Transverse colon (tissue), 4 donors: ENCODE measurements at regions not wholly inside any gene's neighbourhood (a gene's known extent, or its start where the extent isn't known, plus 50 kb on each side); places are given as distances from the start of the nearest gene placed in this dataset.

ENCODE experiments used
- DNase-seq: peaks from one replicate; pipeline ENCODE4 v3.0.0-alpha.2; 2019
- H3K27ac ChIP-seq, 4 donors: fragments of 200-600 bp; sonication (generic); 2 replicates each; pipeline ENCODE4 v1.5.1; 2016 to 2018; ENCODE audit warnings: inconsistent platforms in 4 of 4
- H3K27me3 ChIP-seq: fragments of 200-600 bp; sonication (generic); 2 replicates; pipeline ENCODE4 v1.5.1; 2017; ENCODE audit warnings: inconsistent platforms
- H3K36me3 ChIP-seq, 4 donors: fragments of 200-600 bp; sonication (generic); 2 replicates each; pipeline ENCODE4 v1.5.1; 2017 to 2019; ENCODE audit warnings: inconsistent platforms in 4 of 4
- H3K4me1 ChIP-seq, 4 donors: fragments of 200-600 bp; sonication (generic); 2 replicates each; pipeline ENCODE4 v1.5.1; 2017 to 2020; ENCODE audit warnings: inconsistent platforms in 4 of 4
- H3K4me3 ChIP-seq, 4 donors: fragments of 200-600 bp; sonication (generic); 1 replicate in 1 of 4; 2 replicates in 3 of 4; pipeline versions ENCODE4 v1.5.1 to v1.6.1; 2017 to 2019; ENCODE audit warnings: inconsistent platforms in 4 of 4
- H3K9me3 ChIP-seq, 2 donors: fragments of 200-600 bp; sonication (generic); 2 replicates each; pipeline ENCODE4 v1.5.1; 2017 to 2019; ENCODE audit warnings: inconsistent platforms in 2 of 2
- EP300 ChIP-seq: sonication (generic); formaldehyde crosslinking; IDR thresholded peaks from one replicate; pipeline ENCODE4 v1.6.1; 2017; ENCODE audit warnings: antibody characterized with exemption, low read depth
- POLR2A ChIP-seq: fragments of 450-650 bp; IDR thresholded peaks from one replicate; pipeline ENCODE4 v1.6.1; 2016; ENCODE audit warnings: antibody characterized with exemption, mild to moderate bottlenecking, moderate library complexity
- POLR2AphosphoS5 ChIP-seq, 3 donors: sonication (generic); formaldehyde crosslinking; IDR thresholded peaks; one replicate each; pipeline ENCODE4 v1.6.1; 2016; ENCODE audit warnings: antibody characterized with exemption in 3 of 3
- WGBS, 2 donors: methylation state at CpG; one replicate each; pipeline ENCODE4 v1.1.5; 2018; ENCODE audit warnings: low coverage in 1 of 2; 5-methylcytosine and 5-hydroxymethylcytosine counted together
- in situ Hi-C, 4 donors: fragments of 200-750 bp; cut with MboI; loops; one replicate each; pipeline versions ENCODE4 v1.15.0 to v1.15.1; 2017; ENCODE audit warnings: low sequenced_read_pairs in 3 of 4, low pct_ligation_motif_present in 1 of 4, low pct_unique_long_range_greater_than_20kb in 1 of 4
- intact Hi-C: fragments of 100-400 bp; cut with DNase I; formaldehyde crosslinking; loops from one replicate; pipeline ENCODE4 v1.15.1; 2023; ENCODE audit warnings: low total_unique reads
- TF ChIP-seq, protein P1 (sequence below), 5 experiments: fragments of 200-600 bp in 3 of 5; fragments of 450-650 bp in 2 of 5; sonication (generic) in 3 of 5; IDR thresholded peaks; 1 replicate in 2 of 5; 2 replicates in 3 of 5; pipeline ENCODE4 v1.5.1; 2016 to 2017; ENCODE audit warnings: antibody characterized with exemption in 5 of 5, inconsistent platforms in 3 of 5, mild to moderate bottlenecking in 2 of 5, moderate library complexity in 1 of 5

DNA sequence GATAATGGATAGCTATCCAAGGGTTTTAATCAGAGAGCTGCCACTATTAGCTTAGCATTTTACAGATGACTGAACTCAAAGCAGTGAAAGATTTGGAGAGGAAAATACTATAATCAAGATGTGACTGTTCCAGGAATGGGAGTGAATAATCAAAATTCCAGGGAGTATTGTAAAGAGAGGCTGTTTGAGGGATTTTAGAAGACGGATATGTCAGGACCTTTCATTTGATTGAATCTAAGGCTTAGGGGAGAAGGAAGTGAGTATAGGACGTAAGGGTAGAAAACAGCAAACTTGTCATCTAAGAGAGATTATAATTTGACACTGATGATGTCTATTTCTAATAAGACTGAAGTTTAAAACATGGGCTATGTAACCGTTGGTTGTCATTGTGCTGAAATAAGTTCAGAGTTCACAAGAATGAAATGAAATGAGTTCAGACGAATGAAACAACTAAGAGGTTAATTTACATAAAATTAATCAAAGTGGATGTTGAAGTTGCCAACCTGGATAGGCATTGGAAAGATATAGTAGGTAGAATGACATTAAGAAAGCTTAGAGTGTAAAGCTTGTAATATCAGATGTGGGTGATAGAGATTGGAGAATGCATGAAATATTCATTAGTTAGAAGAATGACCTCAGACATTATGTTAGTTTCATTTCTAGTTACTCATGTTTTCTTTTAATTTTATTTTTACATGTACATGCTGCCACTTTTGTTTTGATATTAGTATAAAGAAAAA lies 842.8 kb downstream of the SI start:
- no peak for TF ChIP-seq EP300
- TF ChIP-seq, protein P1, sequence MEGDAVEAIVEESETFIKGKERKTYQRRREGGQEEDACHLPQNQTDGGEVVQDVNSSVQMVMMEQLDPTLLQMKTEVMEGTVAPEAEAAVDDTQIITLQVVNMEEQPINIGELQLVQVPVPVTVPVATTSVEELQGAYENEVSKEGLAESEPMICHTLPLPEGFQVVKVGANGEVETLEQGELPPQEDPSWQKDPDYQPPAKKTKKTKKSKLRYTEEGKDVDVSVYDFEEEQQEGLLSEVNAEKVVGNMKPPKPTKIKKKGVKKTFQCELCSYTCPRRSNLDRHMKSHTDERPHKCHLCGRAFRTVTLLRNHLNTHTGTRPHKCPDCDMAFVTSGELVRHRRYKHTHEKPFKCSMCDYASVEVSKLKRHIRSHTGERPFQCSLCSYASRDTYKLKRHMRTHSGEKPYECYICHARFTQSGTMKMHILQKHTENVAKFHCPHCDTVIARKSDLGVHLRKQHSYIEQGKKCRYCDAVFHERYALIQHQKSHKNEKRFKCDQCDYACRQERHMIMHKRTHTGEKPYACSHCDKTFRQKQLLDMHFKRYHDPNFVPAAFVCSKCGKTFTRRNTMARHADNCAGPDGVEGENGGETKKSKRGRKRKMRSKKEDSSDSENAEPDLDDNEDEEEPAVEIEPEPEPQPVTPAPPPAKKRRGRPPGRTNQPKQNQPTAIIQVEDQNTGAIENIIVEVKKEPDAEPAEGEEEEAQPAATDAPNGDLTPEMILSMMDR (IDR thresholded peaks at IDR 0.05) = no peak
- Histone ChIP-seq H3K27ac (no peak overlapping the region), H3K36me3 (no peaks in the 10 kb centered on the region), H3K27me3 (no peaks in the 10 kb centered on the region), H3K9me3 (no peaks in the 10 kb centered on the region), H3K4me1 (no peaks in the 10 kb centered on the region), H3K4me3 (no peak overlapping the region)
- 78% methylated on average over 4 of the region's 4 CpGs for WGBS, 2 donors
- intact Hi-C loops = no loop called here
- no peak for DNase-seq
- in situ Hi-C loops = no loop called here

- WGBS, 2 donors = 65 to 71% methylated on average over 2 of the region's 2 CpGs
- Histone ChIP-seq H3K4me3 (no peak overlapping the region), H3K4me1 (no peaks in the 10 kb centered on the region), H3K36me3 (no peaks in the 10 kb centered on the region), H3K27ac (no peak overlapping the region), H3K27me3 (no peaks in the 10 kb centered on the region), H3K9me3 (no peaks in the 10 kb centered on the region)
- no peak for DNase-seq
- intact Hi-C loops (no loop called here), in situ Hi-C loops (no loop called here)
- TF ChIP-seq POLR2A = no peak
- no peak for TF ChIP-seq POLR2AphosphoS5 (IDR thresholded peaks at IDR 0.05)
- no peak for TF ChIP-seq EP300
- TF ChIP-seq, protein P1 (IDR thresholded peaks at IDR 0.05) = no peak
These were observed 844.3 kb downstream of the SI start for GRCh38 chr3:164233951-164234350.

DNA sequence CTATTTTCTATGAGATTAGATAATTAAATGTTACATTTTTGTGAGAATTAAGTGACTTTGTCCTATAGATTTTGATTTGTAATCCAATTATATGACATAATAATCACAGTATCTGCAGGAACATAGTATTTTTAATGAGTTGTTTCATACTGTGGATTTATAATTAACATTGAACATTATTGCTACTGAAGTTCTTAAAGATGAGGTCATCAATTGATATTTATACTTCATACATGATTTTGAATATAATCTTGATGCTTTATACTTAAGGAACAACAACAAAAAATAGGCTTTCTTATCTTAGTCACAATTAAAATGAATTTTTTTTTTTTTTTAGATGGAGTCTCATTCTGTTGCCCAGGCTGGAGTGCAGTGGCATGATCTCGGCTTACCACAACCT lies 846.6 kb downstream of the SI start:
- H3K36me3 ChIP-seq = no peaks in the 10 kb centered on the region
- H3K27me3 ChIP-seq = no peaks in the 10 kb centered on the region
- intact Hi-C loops = no loop called here
- in situ Hi-C loops = no loop called here
- no peak for DNase-seq
- H3K27ac ChIP-seq = no peak overlapping the region
- H3K9me3 ChIP-seq = no peaks in the 10 kb centered on the region
- WGBS, 2 donors = 63 to 100% methylated on average over 1 of the region's 1 CpG
- no peak overlapping the region for H3K4me3 ChIP-seq
- no peaks in the 10 kb centered on the region for H3K4me1 ChIP-seq
- TF ChIP-seq POLR2A = no peak
- TF ChIP-seq, protein P1 (IDR thresholded peaks at IDR 0.05) = no peak
- no peak for TF ChIP-seq POLR2AphosphoS5 (IDR thresholded peaks at IDR 0.05)
- no peak for TF ChIP-seq EP300

- no peak overlapping the region for H3K4me3 ChIP-seq
- H3K27ac ChIP-seq = no peak overlapping the region
- no peak for DNase-seq
- no peaks in the 10 kb centered on the region for H3K9me3 ChIP-seq
- in situ Hi-C loops = no loop called here
- TF ChIP-seq EP300 (no peak), POLR2AphosphoS5 (IDR thresholded peaks at IDR 0.05) (no peak), POLR2A (no peak)
- TF ChIP-seq, protein P1 (IDR thresholded peaks at IDR 0.05) = no peak
- no peaks in the 10 kb centered on the region for H3K4me1 ChIP-seq
- intact Hi-C loops = no loop called here
- H3K27me3 ChIP-seq = no peaks in the 10 kb centered on the region
- 86 to 92% methylated on average over 2 to 3 of the region's 3 CpGs for WGBS, 2 donors
- H3K36me3 ChIP-seq = no peaks in the 10 kb centered on the region
These were observed 847.8 kb downstream of the SI start for GRCh38 chr3:164230385-164231094.
